GM12875 (cell line): ENCODE measurements at regions not wholly inside any gene's neighbourhood (a gene's known extent, or its start where the extent isn't known, plus 50 kb on each side); places are given as distances from the start of the nearest gene placed in this dataset.

Experiments
- H3K4me3 ChIP-seq: one replicate; pipeline ENCODE4 v1.5.1; 2011; ENCODE audit warnings: low read depth, low read length, control low read depth
- TF ChIP-seq, protein P1 (sequence below): IDR thresholded peaks from 2 replicates; pipeline ENCODE4 v1.5.1; 2011; ENCODE audit warnings: low read depth, mild to moderate bottlenecking, control low read depth, inconsistent platforms, low read length, moderate library complexity, borderline replicate concordance; ENCODE audit not compliant: insufficient read depth

DNA sequence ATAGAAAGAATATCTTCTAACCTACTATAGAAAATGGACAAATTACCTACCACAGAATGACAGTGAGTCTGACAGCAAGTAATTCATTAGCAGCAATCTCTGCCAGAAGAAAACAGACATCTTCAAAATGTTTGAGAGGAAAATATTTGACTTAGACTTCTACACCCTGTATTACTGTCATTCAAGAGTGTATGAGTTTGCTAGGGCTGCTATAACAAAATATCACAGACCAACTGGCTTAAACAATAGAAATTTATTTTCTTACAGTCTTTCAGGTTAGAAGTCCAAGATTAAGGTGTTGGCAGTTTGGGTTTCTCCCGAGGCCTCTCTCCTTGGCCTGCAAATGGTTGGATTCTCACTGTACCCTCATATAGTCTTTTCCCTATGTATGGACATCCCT is 52.9 kb upstream of the FGGY start:
- TF ChIP-seq, protein P1, sequence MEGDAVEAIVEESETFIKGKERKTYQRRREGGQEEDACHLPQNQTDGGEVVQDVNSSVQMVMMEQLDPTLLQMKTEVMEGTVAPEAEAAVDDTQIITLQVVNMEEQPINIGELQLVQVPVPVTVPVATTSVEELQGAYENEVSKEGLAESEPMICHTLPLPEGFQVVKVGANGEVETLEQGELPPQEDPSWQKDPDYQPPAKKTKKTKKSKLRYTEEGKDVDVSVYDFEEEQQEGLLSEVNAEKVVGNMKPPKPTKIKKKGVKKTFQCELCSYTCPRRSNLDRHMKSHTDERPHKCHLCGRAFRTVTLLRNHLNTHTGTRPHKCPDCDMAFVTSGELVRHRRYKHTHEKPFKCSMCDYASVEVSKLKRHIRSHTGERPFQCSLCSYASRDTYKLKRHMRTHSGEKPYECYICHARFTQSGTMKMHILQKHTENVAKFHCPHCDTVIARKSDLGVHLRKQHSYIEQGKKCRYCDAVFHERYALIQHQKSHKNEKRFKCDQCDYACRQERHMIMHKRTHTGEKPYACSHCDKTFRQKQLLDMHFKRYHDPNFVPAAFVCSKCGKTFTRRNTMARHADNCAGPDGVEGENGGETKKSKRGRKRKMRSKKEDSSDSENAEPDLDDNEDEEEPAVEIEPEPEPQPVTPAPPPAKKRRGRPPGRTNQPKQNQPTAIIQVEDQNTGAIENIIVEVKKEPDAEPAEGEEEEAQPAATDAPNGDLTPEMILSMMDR, result no peak
- H3K4me3 ChIP-seq, result no peak overlapping the region

DNA sequence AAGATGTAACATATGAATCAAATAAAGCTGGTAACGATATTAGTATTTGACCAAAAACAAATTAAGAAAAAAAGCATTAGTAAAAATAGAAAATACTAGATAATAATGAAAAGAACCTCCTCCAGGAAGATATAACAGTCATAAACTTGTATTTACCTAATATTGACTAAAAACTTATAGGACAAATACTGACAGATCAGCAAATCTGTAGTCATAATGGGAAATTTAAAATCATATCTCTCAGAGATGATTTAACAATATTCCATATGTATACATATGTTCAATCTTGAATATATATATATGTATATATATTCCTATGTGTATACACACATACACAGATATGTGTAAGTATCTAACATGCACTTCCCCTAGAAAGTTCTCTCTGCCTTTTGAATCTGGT is 52.0 kb upstream of the FGGY start:
- TF ChIP-seq, protein P1, result no peak
- H3K4me3 ChIP-seq, result no peak overlapping the region
